HG03103 (cell line): ENCODE measurements at regions not wholly inside any gene's neighbourhood (a gene's known extent, or its start where the extent isn't known, plus 50 kb on each side); places are given as distances from the start of the nearest gene placed in this dataset.
"Not testable (repeated sequence)": the region's sequence is repeated elsewhere in the genome, so short reads cannot be mapped to it uniquely, and the experiment has no call there.

Source experiments
- ATAC-seq: cut with Tn5 transposase; IDR thresholded peaks from one replicate; pipeline ENCODE4 v1.9.1; 2021; ENCODE audit warnings: low read depth; ENCODE audit not compliant: unreplicated experiment

- not testable (repeated sequence) for ATAC-seq
These were observed 532.8 kb upstream of the NRP1 start for GRCh38 chr10:33867199-33867789.

- ATAC-seq: no peak
These were observed 528.9 kb upstream of the NRP1 start for GRCh38 chr10:33863352-33863751.

GRCh38 chr10:33862536-33863105 lies 528.2 kb upstream of the NRP1 start:
- no peak for ATAC-seq

- no peak for ATAC-seq
These were observed 527.4 kb upstream of the NRP1 start for GRCh38 chr10:33861833-33862232.

- no peak for ATAC-seq
These were observed 526.7 kb upstream of the NRP1 start for GRCh38 chr10:33861016-33861704.

- ATAC-seq: no peak
These were observed 526.1 kb upstream of the NRP1 start for GRCh38 chr10:33860552-33860951.

GRCh38 chr10:33859319-33860022 lies 525.0 kb upstream of the NRP1 start:
- no peak for ATAC-seq

GRCh38 chr10:33858326-33858725 lies 523.9 kb upstream of the NRP1 start:
- no peak for ATAC-seq

GRCh38 chr10:33853221-33853620 lies 518.8 kb upstream of the NRP1 start:
- ATAC-seq: not testable (repeated sequence)

GRCh38 chr10:33843379-33843778 lies 508.9 kb upstream of the NRP1 start:
- no peak for ATAC-seq

GRCh38 chr10:33841678-33842077 lies 507.2 kb upstream of the NRP1 start:
- ATAC-seq: no peak

- no peak for ATAC-seq
These were observed 504.3 kb upstream of the NRP1 start for GRCh38 chr10:33838731-33839130.

GRCh38 chr10:33837736-33838135 lies 503.3 kb upstream of the NRP1 start:
- ATAC-seq: no peak

GRCh38 chr10:33835556-33835955 lies 501.1 kb upstream of the NRP1 start:
- no peak for ATAC-seq

GRCh38 chr10:33833566-33833965 lies 499.1 kb upstream of the NRP1 start:
- ATAC-seq: no peak

GRCh38 chr10:33832124-33832787 lies 497.8 kb upstream of the NRP1 start:
- no peak for ATAC-seq

- ATAC-seq: no peak
These were observed 497.1 kb upstream of the NRP1 start for GRCh38 chr10:33831591-33831990.

GRCh38 chr10:33829899-33830298 lies 495.4 kb upstream of the NRP1 start:
- not testable (repeated sequence) for ATAC-seq

- ATAC-seq: no peak
These were observed 494.1 kb upstream of the NRP1 start for GRCh38 chr10:33828592-33828991.

GRCh38 chr10:33826186-33826585 lies 491.7 kb upstream of the NRP1 start:
- ATAC-seq: no peak

GRCh38 chr10:33822774-33823173 lies 488.3 kb upstream of the NRP1 start:
- ATAC-seq: no peak
